DMS114 treated with DMSO at 0.1 percent for 48 hours (cell line): ENCODE measurements at regions not wholly inside any gene's neighbourhood (a gene's known extent, or its start where the extent isn't known, plus 50 kb on each side); places are given as distances from the start of the nearest gene placed in this dataset.
"Not testable (repeated sequence)": the region's sequence is repeated elsewhere in the genome, so short reads cannot be mapped to it uniquely, and the experiment has no call there.

ENCODE experiments used
- DNase-seq: peaks from one replicate; lab custom pipeline; 2025; ENCODE audit not compliant: unreplicated experiment; lab: John Stamatoyannopoulos, UW

- DNase-seq: no peak
Observed at GRCh38 chr13:44147648-44148047, 226.0 kb upstream of the SERP2 start.

- DNase-seq: no peak
Observed at GRCh38 chr13:44148159-44148914, 225.3 kb upstream of the SERP2 start.

DNA sequence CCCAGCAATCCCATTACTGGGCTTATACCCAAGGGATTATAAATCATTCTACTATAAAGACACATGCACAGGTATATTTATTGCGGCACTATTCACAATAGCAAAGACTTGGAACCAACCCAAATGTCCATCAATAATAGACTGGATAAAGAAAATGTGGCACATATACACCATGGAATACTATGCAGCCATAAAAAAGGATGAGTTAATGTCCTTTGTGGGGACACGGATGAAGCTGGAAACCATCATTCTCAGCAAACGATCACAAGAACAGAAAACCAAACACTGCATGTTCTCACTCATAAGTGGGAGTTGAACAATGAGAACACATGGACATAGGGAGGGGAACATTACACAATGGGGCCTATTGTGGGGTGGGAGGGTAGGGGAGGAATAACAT is 224.4 kb upstream of the SERP2 start:
- not testable (repeated sequence) for DNase-seq

- no peak for DNase-seq
Observed at GRCh38 chr13:44149821-44150220, 223.8 kb upstream of the SERP2 start.

DNA sequence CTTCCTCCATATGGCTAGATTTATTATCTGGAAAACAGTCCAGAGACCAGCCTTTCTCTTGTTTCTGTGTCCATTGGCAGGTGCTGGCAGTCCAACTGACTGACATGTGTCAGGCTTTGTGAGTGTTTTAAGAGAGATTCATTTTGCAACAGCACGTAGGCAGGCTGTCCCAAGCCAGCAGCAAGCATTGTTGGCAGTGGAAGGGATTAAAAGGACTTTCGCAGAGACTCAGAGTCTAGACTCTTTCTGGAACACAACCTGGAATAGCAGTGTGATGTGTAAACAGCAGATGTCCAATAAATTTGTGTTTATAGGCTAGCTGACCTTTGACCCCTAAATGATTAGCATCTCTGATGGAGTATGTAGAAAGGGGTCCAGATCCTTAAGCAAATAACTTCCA is 222.2 kb upstream of the SERP2 start:
- no peak for DNase-seq

DNA sequence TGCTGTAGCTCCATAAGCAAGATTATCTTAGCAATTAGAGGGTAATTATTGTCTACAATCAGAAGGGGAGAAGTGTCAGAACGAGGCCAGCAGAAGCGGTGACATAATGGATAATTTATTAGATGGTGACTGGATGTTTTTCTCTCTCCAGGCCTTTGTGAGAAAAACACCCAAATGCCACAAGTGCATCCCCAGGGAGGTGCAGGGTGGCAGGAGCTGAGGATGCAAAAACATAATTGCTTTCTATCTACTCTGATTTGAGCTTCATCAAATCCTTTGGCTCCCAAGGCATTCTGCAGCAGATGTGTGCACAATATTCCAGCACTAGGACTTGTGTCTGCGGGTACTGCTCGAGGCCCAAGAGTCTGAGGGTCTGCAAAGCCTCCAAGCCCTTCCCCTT is 220.1 kb upstream of the SERP2 start:
- no peak for DNase-seq

DNA sequence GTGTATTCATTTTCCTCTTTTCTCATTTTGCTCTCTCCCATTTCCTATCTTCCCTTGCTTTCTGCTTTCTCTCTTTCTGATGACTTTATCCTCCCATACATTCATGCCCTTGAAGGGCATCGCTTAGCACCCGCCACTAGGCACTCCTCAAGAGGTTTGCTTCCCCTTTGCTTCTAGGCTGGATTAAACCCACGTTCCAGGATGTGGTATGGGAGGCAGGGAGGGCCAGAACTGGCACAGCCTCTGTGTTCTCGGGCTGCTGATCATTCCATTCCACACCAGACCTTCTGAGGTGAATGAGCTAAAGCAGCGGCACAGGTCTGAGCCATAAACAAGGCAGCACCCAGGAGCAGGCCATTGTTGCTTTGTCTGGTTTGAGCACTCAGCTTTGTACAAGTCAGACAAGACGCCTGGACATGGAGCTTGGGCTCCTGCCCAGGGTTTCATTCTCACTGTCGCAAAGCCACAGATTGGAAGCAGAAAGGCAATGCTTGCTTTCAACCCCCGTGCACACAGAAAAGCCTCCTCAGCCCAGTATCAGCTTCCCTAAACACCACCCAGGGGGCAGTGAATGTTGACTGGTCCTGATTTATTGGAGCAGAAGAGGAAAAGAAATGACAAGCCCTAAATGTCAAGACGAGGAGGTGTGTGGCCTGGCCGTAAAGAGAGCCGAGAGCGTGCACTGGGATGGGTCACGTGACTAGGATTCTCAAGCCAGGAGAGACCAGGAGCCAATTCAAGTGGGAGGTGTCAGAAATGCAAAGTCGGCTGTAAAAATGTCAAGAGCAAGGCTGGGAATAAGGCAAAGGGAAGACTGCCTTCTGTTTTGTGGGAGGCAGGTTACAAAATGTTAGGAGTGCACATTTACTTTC is 218.0 kb upstream of the SERP2 start:
- no peak for DNase-seq

GRCh38 chr13:44156294-44156658 is 217.3 kb upstream of the SERP2 start:
- DNase-seq: no peak

DNA sequence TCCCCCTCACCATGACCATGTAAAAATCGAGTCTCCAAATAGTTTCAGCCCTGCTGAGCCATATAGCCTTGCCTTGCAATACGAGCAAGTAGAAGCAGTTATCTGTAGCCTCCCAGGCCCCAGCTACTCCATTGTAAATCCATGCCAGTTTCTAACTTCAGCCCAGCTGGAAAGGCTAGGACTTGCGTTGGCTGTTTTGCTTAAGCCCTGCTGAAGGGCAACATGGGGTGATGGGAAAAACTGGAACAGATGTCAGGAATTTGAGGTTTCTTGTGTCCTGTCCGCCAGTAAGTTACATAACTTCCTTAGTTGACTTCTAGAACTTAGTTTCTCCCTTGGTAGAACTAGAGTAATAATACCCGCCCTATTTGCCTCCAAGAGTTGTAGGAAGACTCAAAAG is 216.0 kb upstream of the SERP2 start:
- DNase-seq: no peak

- DNase-seq: no peak
Observed at GRCh38 chr13:44158098-44158521, 215.5 kb upstream of the SERP2 start.

GRCh38 chr13:44158881-44159632 is 214.6 kb upstream of the SERP2 start:
- DNase-seq: no peak

DNA sequence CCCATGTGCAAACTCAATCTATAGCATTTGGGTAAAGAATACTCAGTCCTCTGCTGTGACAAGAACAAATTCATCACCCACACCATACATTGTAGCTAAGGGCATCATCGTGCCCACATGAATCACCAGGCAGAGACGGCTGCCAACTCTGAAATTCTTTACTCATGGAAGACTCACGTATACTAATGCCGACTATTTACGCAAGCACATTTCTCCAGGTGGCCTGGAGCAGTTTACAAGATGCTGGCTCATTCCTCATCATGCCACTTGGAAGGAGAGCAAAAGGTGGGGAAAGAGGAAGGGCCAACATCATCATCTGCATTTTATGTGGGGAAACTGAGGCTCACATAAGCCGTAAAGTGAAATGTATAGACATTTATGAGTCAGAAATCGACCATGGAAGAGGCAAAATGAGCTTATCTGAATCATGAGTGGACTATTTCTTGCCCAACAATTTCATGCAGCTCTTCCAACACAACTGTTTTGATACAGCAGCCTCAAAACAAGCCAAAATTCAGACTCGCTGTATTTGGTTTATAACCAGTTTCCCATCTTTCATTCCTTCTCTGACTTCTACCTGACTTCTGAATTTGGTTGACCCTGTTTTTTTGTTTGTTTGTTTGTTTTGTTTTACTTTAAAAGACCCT is 213.9 kb upstream of the SERP2 start:
- no peak for DNase-seq

DNA sequence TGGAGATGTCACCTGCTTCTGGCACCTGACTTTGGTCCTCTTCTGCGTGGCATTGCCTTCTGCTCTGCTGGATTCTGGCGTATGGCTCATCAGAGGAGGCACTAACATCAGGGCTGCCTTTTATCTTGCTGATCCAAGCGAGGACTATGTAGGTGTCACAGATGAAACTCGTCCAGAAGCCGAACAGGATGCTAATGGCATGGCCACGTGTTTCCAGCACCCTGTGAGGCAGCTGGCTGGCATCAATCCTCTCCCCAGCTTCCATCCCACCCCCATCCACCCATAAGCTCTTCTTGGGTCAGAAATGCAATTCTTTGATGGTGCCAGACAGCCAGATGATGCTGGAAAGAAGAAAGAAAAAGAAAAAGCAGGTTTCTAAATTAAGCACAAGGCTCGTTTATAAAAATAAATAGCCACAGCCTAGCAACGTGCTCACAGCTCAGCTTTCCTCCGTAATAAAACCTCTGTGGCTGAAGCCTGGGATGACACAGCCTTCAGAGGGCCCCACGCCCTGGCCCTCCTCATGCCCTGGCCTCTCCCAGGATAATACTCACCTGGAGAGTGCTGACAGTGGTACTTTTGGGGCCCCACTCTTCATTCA is 212.9 kb upstream of the SERP2 start:
- no peak for DNase-seq

- DNase-seq: no peak
Observed at GRCh38 chr13:44163108-44163507, 210.5 kb upstream of the SERP2 start.

GRCh38 chr13:44165221-44165888 is 208.3 kb upstream of the SERP2 start:
- DNase-seq: no peak

DNA sequence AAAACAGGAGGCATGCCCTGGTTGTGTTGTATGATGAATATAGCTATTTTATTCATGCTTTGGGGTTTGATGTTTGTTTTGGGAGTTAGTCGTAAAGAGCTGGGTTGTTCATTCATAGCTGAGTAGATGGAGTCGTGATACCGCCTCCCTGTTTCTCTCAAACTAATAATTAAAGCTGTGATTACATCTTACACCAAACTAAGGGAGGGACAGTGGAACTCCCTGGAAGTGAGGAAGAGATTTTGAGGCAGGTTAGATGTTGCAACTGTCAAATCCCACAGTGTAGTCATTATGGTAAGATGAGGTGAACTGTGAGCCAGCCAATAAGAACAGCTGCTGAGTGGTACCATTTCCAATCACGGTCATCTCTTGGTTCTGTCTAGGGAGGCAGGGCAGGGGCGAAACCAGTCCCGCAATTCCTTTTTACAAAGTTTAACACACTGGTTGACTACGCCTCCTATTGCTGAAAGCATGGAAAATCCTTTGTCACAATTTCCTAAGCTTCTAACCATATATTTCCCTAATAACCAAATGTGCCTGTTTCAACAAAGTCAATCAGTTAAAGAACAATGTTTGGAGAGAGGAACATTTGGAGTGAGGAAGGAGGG is 207.6 kb upstream of the SERP2 start:
- no peak for DNase-seq

DNA sequence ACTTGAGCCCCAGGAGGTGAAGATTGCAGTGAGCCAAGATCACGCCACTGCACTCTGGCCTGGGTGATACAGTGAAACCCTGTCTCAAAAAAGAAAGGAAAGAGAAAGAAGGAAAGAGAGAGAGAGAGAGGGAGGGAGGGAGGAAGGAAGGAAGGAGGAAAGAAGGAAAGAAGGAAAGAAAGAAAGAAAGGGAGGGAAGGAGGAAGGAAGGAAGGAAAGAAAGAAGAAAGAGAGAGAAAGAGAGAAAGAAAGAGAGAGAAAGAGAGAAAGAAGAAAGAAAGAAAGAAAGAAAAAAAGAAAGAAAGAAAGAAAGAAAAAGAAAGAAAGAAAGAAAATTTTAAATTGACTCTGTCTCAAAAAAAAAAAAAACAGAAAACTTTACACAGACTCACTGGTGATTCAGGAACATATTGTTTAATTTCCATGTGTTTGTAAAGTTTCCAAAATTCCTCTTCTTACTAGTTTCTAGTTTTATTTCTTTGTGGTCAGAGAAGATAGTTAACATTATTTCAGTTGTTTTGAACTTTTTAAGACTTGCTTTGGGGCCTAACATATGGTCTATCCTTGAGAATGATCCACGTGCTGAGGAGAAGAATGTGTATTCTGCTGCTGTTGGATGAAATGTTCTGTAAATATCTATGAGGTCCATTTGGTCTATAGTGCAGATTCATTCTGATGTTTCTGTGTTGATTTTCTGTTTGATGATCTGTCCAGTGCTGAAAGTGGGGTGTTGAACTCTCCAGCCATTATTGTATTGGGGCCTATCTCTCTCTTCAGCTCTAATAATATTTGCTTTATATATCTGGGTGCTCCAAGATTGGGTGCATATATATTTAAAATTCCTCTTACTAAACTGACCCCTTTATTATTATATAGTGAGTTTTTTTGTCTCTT is 204.4 kb upstream of the SERP2 start:
- DNase-seq: no peak

- DNase-seq: no peak
Observed at GRCh38 chr13:44170731-44171130, 202.9 kb upstream of the SERP2 start.

DNA sequence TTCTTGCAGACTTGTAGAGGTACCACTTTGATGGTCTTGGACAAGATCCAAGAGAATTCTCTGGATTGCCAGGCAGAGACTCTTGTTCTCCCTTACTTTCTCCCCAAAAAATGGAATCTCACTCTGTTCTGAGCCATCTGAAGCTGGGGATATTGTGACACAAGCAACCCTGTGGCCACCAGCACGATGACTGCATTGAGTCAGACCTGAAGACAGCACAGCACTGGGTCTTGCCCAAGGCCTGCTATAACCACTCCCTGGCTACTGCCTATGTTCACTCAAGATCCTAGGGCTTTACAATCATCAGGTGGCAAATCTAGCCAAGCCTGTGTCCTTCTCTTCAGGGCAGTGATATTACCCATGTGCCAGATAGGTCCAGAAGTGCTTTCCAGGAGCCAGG is 202.5 kb upstream of the SERP2 start:
- no peak for DNase-seq
